GM19023 (cell line): ENCODE measurements at regions not wholly inside any gene's neighbourhood (a gene's known extent, or its start where the extent isn't known, plus 50 kb on each side); places are given as distances from the start of the nearest gene placed in this dataset.

Experiments used
- ATAC-seq: cut with Tn5 transposase; IDR thresholded peaks from one replicate; pipeline ENCODE4 v1.9.1; 2021; ENCODE audit warnings: mild to moderate bottlenecking, moderate library complexity; ENCODE audit not compliant: unreplicated experiment

DNA sequence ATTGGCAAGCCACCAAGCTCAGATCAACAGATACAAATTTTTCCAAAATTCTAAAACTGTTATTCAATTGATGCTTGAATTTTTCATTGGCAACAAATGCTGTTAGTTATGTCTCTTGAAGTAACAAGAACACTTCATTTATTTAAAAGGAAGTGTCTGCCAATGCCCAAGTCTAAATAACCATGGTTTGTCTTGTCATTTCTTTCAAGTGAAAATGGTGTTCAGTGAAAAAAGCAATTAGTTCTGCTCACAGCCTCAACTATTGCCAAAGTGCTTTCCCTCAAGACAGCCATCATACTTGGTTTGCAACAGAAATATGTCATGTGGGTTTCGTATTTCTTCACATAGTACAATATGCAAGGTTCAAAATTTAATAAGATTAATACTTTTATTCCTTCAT is 312.6 kb upstream of the LMCD1 start:
- ATAC-seq, result no peak

DNA sequence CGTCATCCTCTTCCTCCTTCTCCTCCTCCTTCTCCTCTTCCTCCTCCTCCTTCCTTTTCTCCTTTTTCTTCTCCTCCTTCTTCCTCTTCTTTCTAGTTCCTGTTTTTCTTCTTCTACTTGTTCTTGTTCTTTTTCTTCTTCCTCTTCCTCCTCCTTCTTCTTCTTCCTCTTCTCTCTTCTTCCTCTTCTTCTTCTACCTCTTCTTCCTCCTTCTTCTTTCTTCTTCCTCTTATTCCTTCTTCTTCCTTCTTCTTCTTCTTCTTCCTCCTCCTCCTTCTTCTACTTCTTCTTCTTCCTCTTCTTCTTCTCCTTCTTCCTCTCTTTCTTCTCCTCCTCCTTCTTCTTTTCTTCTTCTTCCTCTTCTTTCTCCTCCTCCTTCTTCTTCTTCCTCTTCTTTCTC is 310.2 kb upstream of the LMCD1 start:
- ATAC-seq, result no peak

DNA sequence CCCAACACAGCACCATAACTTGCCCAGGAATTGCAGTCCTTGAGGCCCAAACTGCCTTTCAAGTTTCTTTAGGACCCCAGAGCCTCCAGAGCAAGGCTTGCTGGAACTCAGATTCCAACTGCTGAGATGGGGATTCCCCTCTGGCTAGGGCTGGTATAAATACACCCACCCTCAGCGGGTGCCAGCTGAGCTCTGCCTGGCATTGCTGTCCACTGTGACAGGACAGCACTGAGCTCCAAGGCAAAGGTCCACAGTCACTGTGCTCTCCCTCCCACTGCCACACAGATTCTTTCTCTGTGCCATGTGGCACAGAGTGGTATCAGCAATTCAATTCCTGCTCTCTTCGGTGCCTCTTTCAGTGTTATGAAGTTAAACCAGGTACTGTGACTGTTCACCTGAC is 304.2 kb upstream of the LMCD1 start:
- no peak for ATAC-seq

DNA sequence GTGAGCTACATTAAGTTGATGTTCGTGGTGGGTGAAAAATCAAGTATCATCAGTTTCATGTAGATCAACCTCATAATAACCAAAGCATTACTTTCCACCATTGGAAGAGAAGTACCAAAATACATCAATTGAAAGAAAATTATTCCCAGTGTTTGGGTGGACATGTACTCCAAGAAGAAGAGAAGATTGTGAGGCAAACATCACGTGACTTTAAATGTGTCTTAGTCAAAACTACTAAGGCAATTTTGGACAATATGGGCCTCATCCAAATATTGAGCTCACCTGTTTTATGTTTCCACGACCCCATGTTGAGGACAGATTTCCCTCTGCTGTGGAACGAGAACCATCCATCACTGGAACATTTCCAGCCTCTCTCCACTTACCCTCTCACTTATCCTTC is 303.0 kb upstream of the LMCD1 start:
- ATAC-seq, result no peak

DNA sequence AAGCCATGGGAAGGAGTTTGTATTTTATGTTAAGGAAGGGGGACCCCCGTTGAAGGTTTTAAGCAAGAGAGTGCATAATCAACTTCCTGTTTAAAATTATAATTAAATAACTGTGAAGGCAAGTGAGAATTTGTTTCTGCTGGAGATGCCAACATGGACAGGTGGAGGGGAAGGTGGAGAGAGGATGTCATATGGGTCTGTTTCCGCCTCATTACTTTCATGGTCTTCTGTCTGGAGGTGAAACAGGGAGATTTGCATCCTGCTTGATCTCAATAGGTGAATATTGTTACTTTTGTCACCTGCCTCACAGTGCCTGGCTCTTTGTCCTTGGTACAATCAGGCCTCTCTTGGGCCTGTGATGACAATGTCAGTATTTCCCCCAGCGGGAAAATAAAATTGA is 300.6 kb upstream of the LMCD1 start:
- no peak for ATAC-seq

DNA sequence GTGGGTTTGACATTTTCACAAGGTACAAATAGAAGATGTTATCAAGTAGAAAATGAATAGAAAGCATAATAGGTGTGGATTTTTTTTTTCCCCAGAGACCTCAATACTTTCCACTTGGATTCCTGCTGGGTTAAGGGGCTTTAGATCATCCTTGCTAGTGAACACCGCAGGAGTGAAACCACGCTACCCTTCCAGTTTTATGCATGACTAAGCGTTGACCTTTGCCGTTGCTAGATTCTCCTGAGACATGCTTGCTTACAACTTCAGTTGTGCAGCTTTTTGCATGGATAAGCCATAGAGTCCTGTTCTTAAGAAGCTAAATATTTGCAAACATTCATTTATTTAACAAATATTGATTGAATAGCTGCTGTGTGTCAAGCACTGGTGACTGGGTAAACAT is 299.7 kb upstream of the LMCD1 start:
- no peak for ATAC-seq

DNA sequence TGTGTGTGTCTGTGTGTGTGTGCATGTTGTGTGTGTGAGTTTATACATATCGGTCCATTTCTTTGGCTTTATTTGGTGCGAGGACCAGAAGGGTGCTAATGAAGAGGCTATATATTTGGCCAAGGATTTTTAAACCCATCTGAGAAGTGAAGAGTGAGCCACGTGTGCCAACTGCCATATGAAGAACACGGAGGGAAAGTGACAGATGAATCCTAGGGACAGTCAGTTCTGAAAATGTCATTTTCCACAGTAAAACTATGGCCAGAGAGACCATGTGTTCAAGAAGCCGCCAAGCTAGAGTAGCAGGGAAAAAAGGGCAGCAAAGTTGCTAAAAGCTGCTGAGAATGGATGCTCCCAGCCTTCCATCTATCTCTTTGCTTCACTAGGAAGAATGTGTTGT is 297.3 kb upstream of the LMCD1 start:
- ATAC-seq, result no peak

DNA sequence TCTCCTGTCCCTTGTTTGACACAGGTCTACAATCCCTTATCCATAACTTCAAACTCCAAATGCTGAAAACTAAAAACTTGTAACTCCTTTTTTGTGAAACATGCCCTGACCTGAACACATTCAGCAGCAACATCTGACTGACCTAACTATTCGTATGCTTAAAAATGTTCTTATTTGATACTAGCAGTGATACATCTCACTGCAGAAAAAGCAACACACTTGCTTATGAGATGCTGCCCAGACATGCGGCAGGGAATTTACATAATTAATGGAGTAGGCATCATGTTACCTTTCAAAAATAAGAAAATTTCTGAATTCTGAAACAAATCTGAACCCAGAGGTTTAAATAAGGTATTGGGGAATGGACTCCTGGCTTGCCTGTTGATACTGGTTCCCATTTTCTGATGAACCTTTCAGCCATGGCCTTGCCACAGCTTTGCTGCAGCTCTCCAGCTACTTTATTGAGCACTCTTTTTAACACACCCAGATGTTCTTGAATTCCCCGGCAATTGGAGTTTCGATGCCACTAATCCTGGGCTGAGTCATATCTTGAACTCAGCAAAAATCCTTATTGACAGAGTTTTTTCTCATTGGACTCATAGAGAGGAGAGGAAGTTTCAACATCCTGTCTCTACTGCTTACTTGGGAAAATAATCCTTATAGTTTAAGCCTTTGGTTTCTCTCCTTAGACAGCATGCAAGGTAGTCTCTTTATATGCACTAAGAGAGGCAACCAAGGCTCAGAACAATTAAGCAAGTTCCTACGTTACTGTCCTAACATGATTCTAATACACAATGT is 296.6 kb upstream of the LMCD1 start:
- no peak for ATAC-seq

DNA sequence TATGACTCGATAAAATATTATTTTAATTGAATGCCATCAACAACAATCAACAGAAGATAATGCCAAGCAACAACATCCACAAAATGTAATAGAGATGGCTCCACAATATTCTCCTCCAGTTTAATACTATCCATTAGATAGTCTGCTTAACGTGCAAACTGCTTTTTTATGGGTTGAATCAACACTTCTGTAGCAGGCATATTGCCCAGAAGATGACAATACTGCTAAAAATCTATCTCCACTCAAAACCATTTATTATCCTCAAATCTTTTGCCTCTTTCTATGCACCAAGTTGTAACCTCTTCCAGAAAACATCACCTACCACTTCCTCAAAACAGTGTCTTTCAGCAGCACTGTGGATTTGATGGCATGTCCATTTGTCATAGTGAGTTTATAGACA is 295.7 kb upstream of the LMCD1 start:
- ATAC-seq, result no peak

DNA sequence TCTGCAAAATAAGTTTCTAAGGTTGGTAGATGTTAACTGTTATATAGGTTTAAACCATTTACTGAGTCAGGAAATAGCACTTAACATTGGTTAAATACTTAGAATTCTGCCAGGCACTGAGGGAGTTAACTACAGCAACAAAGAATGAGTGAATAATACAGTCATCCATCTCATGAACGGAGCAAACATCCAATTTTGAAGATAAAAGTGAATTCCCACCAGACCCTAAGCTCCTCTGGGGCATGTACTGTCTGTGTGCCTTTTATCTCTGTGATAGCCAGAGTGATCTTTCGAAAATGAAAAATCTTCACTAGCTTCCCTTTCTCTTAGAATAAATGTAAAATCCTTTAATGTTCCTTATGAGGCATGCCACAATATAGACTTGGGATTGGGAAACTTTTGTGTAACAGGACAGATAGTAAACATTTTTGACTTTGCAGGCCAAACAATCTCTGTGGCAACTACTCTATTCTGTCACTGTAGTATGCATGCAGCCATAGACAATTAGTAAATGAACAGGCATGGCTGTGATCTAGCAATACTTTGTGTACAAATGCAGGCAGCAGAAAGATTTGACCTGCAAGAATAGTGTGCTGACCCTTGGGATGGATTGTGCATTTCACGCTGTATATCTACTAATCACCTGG is 294.5 kb upstream of the LMCD1 start:
- ATAC-seq, result no peak

DNA sequence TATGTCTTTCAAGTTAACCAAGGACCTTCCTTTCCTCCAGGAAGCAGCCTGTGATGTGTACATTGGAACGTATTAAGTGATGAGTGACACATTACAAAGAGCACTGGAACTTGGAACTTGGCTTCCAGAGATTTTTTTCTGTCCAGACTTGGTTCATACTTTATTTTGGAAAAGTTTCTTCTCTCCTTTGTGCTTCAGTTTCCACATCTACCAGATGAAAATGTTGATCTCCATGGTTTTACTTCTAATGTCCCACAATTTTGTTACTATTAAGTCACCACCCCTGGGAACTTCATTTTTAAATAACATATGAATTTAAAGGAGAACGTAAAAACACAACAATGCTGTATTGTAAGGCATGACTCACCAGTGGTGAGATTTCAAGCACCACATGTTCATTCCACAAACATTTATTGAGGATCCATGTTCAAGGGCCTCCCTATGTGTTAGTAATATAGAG is 290.7 kb upstream of the LMCD1 start:
- ATAC-seq, result no peak

DNA sequence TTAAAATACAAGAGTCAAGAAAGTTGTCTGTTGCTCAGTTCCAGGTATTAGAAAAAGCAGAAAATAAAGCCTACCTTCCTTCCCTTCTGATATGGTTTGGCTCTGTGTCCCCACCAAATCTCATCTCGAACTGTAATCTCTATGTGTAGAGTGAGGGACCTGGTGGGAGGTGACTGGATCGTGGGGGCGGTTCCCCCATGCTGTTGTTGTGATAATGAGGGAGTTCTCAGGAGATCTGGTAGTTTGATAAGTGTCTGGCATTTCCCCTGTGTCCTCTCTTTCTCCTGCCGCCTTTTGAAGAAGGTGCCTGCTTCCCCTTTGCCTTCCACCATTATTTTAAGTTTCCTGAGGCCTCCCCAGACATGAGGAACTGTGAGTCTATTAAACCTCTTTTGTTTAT is 288.8 kb upstream of the LMCD1 start:
- ATAC-seq, result no peak

DNA sequence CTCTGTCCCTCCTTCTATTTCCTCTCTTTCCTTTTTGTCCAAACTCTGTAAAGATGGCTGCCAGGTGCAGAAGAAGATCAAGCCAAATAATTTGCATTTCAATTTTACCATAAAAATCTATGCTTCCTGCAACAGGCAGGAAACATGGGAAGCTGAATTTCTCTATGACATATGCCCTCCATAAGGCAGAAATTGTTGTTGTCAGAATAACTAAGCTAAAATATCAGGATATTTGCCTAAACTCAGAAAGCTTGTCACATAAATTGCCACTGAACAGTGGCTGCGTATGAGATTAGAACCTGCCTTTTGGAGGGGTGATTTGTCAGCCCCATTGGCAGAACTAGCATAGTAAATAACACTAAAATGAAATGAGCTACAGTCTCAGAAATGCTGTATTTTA is 288.3 kb upstream of the LMCD1 start:
- no peak for ATAC-seq

DNA sequence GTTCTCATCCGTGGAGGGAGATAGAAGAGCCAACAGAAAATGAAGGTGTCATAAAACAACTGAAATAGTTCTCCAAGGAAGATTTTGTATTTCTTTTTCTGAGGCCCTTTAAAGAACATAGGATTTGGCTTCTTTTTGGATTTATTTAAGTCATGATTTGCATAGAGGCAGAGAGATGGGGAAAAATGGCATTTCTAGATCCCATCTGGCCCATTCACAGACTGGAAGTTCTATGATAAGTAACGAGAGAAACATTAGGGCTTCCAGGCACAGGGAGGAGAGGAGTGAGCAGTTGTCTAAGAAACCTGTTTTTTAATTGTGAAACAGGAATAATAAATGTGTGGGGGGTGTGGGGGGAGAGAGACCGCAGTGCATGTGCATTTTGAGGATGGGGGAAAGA is 285.8 kb upstream of the LMCD1 start:
- no peak for ATAC-seq

DNA sequence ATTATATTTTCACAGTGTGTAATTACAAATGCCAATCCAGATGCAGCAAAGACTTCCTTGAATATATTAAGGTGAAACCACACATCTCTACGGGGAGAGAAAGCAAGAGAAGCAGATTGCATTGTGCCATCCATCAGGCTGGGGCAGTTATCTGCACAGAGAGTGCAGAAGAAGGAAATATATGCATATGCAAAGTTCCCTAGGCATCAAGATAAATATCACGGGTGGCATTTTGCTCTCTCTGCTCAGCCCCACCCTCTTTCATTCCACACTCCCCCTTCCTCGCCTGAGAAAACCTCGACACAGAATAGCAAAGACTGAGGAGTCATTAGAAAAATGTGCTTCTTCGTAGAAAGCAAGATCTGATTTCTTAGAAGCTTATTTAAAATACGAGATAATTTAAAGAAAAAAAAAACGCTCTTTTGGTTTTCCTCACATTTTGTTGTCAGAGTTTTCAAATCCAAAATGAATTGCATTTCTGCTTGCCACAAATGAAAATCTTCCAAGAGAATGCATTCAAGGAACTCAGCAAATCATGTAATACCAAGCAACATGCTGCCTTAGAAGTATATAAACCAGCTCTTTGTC is 283.2 kb upstream of the LMCD1 start:
- ATAC-seq, result no peak

DNA sequence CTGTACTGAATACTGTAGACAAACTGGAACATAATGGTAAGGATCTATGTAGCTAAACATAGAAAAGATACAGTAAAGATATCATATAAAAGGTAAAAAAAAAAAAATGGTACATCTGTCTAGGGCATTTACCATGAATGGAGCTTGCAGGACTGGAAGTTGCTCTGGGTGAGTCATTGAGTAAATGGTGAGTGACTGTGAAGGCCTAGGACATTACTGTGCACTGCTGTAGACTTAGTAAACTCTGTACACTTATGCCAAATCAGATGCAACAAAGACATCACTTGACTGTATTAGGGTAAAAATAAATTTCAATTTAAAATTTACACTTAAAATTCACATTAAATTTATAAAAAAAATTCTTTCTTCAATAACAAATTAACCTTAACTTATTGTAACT is 281.3 kb upstream of the LMCD1 start:
- ATAC-seq, result no peak

DNA sequence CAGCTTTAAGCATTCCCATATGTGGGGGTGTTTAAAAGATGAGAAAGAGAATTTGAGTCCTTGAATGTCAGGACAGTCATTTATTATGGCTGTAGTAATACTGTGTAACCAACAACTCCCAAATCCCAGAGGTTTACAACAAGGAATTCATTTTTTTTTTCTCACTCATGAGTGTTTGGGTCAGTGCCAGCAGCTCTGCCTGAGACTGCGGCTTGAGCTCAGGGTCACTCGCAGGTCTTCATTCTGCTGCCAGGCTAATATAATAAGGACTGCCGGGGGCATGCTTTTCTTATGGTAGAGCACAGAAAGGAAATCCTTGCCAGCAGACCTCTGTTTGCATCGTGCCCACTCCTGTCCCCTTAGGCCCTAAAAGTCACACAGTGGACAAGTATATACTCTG is 277.9 kb upstream of the LMCD1 start:
- ATAC-seq, result no peak

DNA sequence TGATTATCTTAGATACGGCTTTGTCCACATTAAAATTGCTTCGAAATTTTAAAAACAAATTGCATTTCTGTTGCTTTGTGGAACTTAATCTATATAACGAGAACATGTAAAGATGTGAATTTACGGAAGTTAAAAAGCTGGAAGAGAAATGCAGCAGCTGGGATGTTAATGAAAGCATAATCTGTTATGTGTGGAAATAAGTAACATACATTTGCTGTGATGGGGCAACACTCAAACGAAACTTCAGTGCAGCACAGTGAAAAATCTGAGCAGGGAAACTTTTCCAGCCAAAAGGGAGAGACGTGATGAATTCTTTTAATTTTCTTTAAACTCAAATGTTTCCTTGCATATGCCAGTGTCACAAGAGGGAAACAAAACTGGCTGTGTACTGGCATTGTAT is 276.7 kb upstream of the LMCD1 start:
- no peak for ATAC-seq

DNA sequence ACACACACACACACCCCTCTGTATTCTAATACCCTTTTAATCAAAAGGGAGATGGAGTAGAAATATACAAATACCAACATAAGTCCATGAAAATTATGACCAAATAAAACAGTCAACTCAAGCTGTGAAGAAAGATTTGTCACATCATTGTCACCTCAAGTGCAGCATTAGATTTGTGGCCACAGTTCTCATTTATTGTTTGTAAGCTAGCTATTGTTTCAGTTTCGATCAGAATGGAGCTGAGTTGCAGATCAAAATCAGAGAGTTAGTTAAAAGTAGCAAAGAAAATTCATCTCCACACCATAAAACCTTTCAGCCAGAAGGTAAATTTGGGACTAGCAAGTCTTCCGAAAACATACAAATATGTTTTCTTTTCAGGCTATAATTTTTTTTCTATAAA is 267.7 kb upstream of the LMCD1 start:
- no peak for ATAC-seq

DNA sequence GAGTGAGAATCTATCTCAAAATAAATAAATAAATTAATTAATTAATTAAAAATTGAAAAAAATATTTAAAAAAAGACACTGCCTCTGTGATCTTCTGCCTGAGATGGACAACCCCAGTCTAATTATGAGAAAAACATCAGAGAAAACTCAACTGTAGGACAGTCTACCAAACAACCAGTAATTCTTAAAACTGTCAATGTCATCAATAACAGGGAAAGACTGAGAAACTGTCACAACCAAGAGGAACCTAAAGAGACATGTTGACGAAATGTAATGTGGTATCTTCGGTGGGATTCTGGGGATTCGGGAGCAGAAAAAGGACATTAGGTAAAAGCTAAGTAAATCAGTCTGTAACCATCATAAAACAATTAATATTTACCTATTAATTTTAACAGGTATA is 265.4 kb upstream of the LMCD1 start:
- no peak for ATAC-seq

DNA sequence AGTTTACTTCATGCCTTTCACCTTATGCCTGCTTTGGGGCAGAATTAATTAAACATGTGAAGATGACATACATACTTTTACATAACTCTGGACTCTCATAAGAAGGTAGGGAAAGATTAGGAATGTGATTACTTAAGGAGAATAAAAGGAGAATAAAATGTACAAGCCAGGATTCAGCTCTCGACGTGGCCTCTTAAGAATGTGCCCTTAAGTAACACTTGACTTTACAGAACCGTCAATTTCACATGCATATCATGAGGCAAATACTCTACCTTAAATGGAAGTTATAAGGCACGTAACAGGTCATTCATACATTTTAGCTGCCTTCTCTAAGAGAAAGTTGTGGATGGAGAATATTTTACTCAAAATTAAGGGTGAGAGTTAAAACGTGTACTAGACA is 263.7 kb upstream of the LMCD1 start:
- ATAC-seq, result no peak

DNA sequence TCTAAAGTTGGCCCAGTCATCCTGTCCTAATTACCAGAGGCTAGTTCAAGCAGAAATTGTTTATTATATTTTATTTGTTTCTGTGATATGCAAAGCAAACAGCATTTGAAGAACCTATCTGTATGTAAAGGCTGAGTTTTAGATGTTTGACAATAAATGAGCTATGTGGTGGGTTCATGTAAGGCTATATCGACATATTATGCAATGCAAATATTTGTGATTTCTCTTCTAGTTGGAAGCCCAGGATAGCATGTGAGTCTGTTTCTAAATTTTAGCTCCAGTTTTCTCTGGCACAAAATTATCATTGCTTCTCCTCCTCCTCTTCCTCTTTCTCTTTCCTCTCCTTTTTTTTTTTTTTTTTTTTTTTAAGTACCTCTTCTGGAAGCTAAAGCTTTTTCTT is 263.2 kb upstream of the LMCD1 start:
- ATAC-seq, result no peak
